ENCODE measurements at regions not wholly inside any gene's neighbourhood (a gene's known extent, or its start where the extent isn't known, plus 50 kb on each side); places are given as distances from the start of the nearest gene placed in this dataset.
A peak's percentile ranks its signal among the peaks of the same experiment; 100 is the strongest.

DNA sequence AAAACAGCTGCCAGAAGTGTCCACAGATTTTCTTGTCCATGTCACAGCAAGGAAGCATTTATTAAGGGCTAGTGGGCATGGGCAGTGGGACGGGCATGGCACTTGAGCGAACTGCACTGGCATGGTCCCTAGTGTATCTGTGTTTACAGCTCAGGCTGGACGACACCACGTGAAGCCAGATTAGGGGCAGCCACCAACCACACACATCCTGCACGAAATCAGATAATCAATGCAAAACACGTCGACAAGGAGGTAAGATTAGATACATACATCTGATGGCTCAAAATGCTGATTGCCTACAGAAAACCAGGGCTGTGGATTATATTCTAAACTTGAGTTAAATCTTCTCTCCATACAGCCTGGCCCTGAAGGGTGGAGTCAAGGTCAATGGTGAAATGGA is 103.8 kb upstream of the ATP6AP2 start:
- TF ChIP-seq, protein P1, sequence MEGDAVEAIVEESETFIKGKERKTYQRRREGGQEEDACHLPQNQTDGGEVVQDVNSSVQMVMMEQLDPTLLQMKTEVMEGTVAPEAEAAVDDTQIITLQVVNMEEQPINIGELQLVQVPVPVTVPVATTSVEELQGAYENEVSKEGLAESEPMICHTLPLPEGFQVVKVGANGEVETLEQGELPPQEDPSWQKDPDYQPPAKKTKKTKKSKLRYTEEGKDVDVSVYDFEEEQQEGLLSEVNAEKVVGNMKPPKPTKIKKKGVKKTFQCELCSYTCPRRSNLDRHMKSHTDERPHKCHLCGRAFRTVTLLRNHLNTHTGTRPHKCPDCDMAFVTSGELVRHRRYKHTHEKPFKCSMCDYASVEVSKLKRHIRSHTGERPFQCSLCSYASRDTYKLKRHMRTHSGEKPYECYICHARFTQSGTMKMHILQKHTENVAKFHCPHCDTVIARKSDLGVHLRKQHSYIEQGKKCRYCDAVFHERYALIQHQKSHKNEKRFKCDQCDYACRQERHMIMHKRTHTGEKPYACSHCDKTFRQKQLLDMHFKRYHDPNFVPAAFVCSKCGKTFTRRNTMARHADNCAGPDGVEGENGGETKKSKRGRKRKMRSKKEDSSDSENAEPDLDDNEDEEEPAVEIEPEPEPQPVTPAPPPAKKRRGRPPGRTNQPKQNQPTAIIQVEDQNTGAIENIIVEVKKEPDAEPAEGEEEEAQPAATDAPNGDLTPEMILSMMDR (IDR thresholded peaks at IDR 0.05; ENCODE audit: low read depth, low read length) = no peak
- no peak for DNase-seq (ENCODE audit: low read depth in 1 of 2, low spot score in 1 of 2)
- H3K4me1 ChIP-seq (ENCODE audit: low read depth) = peaks cover 20% of the 10 kb centered on the region
- H3K9me3 ChIP-seq (ENCODE audit: low read depth) = no peaks in the 10 kb centered on the region
- no peak overlapping the region for H3K27ac ChIP-seq
- H3K4me3 ChIP-seq = no peak overlapping the region
- no peaks in the 10 kb centered on the region for H3K27me3 ChIP-seq
- H3K36me3 ChIP-seq = no peaks in the 10 kb centered on the region

- no peaks in the 10 kb centered on the region for H3K9me3 ChIP-seq (ENCODE audit: low read depth)
- no peaks in the 10 kb centered on the region for H3K27me3 ChIP-seq
- DNase-seq (ENCODE audit: low read depth in 1 of 2, low spot score in 1 of 2) = no peak
- H3K36me3 ChIP-seq = no peaks in the 10 kb centered on the region
- H3K27ac ChIP-seq = peak overlapping the region; percentile 77
- TF ChIP-seq, protein P1 (IDR thresholded peaks at IDR 0.05; ENCODE audit: low read depth, low read length) = no peak
- H3K4me3 ChIP-seq = no peak overlapping the region
- peaks cover 9% of the 10 kb centered on the region for H3K4me1 ChIP-seq (ENCODE audit: low read depth)
Measured at GRCh38 chrX:40474645-40475044, 106.1 kb upstream of the ATP6AP2 start.

DNA sequence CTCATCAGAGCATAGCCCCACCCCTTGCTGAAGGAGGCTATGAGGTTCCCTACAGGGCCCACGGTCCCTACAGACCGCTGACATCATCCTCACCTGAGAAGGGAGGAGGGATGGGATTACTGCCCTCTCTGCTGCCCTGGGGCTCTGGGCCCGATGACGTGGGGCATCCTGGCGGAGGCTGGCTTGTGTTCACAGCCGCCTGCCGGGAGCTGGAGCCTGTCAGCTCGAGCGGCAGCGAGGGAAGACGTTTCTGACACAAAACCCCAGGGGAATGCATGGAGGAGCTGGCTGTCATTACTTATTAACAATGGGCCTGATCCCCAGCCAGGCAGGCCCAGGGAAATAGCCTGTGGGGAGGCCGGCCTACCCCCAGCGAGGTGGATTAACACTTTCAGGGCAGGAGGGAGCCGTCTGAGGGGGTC is 106.6 kb upstream of the ATP6AP2 start:
- Histone ChIP-seq H3K9me3 (ENCODE audit: low read depth) (no peaks in the 10 kb centered on the region), H3K4me1 (ENCODE audit: low read depth) (peaks cover 9% of the 10 kb centered on the region), H3K36me3 (no peaks in the 10 kb centered on the region), H3K27ac (peak overlapping the region; percentile 77), H3K27me3 (no peaks in the 10 kb centered on the region), H3K4me3 (no peak overlapping the region)
- DNase-seq (ENCODE audit: low read depth in 1 of 2, low spot score in 1 of 2) = peak; percentile 25 to 81
- TF ChIP-seq, protein P1 (IDR thresholded peaks at IDR 0.05; ENCODE audit: low read depth, low read length) = no peak

DNA sequence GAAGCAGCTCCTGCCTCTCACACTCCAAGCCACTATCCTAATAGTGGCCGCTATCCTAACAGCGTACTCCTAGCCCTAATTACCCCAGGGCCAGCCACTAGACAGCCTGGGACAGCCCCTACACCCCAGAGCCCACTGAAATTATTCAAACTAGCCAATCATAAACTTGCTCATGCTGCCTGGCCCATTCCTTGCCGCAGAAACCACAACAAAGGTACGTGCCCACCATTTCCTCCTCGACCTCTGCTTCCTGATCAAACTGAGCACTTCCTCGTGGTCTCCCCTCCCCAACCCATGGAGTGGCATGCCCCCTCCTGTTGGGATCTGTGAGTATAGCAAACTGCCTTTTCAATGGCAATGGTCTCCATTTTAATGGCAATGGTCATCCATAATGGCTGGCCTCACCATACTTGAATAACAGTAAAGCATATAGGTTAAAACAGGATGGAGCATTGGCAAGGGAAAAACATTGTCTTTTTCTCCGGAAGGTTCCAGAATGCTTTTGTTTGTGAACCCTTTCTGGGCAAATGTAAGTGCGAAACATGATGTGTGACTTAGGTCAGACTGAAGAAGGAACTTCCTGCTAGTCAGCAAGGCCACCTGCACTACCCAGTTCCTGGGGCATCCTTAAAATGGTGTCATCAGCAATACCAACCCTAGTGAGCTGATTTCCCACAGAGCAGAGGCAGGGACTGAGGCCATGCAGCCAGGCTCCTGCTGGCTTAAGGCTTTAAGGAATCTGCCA is 107.1 kb upstream of the ATP6AP2 start:
- H3K4me3 ChIP-seq = no peak overlapping the region
- no peaks in the 10 kb centered on the region for H3K9me3 ChIP-seq (ENCODE audit: low read depth)
- peak overlapping the region; percentile 77 for H3K27ac ChIP-seq
- peaks cover 11% of the 10 kb centered on the region for H3K4me1 ChIP-seq (ENCODE audit: low read depth)
- TF ChIP-seq, protein P1 (IDR thresholded peaks at IDR 0.05; ENCODE audit: low read depth, low read length) = no peak
- no peaks in the 10 kb centered on the region for H3K36me3 ChIP-seq
- DNase-seq (ENCODE audit: low read depth in 1 of 2, low spot score in 1 of 2) = no peak
- H3K27me3 ChIP-seq = no peaks in the 10 kb centered on the region

- Histone ChIP-seq H3K27ac (peak overlapping the region; percentile 49), H3K9me3 (ENCODE audit: low read depth) (no peaks in the 10 kb centered on the region), H3K4me1 (ENCODE audit: low read depth) (peaks cover 18% of the 10 kb centered on the region), H3K27me3 (no peaks in the 10 kb centered on the region), H3K4me3 (no peak overlapping the region), H3K36me3 (no peaks in the 10 kb centered on the region)
- DNase-seq (ENCODE audit: low read depth in 1 of 2, low spot score in 1 of 2) = peak; percentile 59 to 86
- TF ChIP-seq, protein P1 (IDR thresholded peaks at IDR 0.05; ENCODE audit: low read depth, low read length) = no peak
Measured at GRCh38 chrX:40471965-40472648, 108.7 kb upstream of the ATP6AP2 start.

Measured in cardiac muscle cell (in vitro differentiated cells and primary cell).